Left lung (tissue), 4 donors: ENCODE measurements at regions not wholly inside any gene's neighbourhood (a gene's known extent, or its start where the extent isn't known, plus 50 kb on each side); places are given as distances from the start of the nearest gene placed in this dataset.
"Not testable (repeated sequence)": the region's sequence is repeated elsewhere in the genome, so short reads cannot be mapped to it uniquely, and the experiment has no call there.

Experiments
- ATAC-seq: fragments of 200-7000 bp; cut with Tn5 transposase; one replicate; pipeline ENCODE4 v1.9.1; 2020; ENCODE audit warnings: moderate library complexity
- DNase-seq, 4 donors: peaks; one replicate each; pipeline ENCODE4 v3.0.0-alpha.2; 2013 to 2020
- H3K27ac ChIP-seq, 2 donors: fragments of 200-600 bp; sonication (generic) in 1 of 2; one replicate each; pipeline versions ENCODE4 v1.5.0 to v1.8.0; 2020 to 2021
- H3K27me3 ChIP-seq, 2 donors: fragments of 200-600 bp; sonication (generic) in 1 of 2; one replicate each; pipeline versions ENCODE4 v1.5.0 to v1.8.0; 2020 to 2021
- H3K36me3 ChIP-seq, 2 donors: fragments of 200-600 bp; sonication (generic) in 1 of 2; one replicate each; pipeline versions ENCODE4 v1.5.0 to v1.8.0; 2020 to 2021
- H3K4me1 ChIP-seq, 2 donors: fragments of 200-600 bp; one replicate each; pipeline ENCODE4 v1.8.0; 2021
- H3K4me3 ChIP-seq, 2 donors: fragments of 200-600 bp; sonication (generic) in 1 of 2; one replicate each; pipeline versions ENCODE4 v1.5.0 to v1.8.0; 2020 to 2021; ENCODE audit warnings: mild to moderate bottlenecking in 1 of 2
- H3K9me3 ChIP-seq, 2 donors: fragments of 200-600 bp; sonication (generic) in 1 of 2; one replicate each; pipeline versions ENCODE4 v1.5.0 to v1.8.0; 2020 to 2021
- intact Hi-C, 2 donors: fragments of 100-400 bp; cut with DNase I; formaldehyde crosslinking; loops; one replicate each; pipeline versions ENCODE4 v1.11.2 to v1.14.2; 2022
- TF ChIP-seq, protein P1 (sequence below), 2 donors: fragments of 200-600 bp; sonication (generic) in 1 of 2; IDR thresholded peaks; one replicate each; pipeline versions ENCODE4 v1.5.0 to v1.8.0; 2021; ENCODE audit warnings: antibody characterized with exemption in 2 of 2
- donor health status: DM: no; HTN: yes; CAD: no.
- donor health status: DM: no; HTN: no; CAD: no.

DNA sequence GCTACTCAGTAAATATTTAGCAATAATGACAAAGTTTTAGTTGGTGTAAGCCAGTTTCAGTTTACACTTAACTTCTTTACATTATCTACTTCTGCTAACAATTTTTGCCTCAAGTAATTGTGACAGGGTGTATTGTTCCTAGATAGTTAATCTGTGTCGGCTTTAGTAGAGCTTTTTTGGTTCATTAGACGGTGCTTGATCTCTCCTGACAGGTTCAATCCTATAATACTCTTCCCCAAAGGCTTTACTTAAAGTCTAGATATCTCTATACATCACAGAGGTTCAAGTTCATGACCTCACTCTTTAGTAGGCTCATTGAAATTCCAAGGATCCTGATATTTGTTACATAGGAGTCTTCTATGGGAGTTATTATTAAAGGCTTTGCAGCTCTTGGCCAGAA lies 365.6 kb upstream of the DPPA4 start:
- intact Hi-C loops: no loop called here
- TF ChIP-seq, protein P1, sequence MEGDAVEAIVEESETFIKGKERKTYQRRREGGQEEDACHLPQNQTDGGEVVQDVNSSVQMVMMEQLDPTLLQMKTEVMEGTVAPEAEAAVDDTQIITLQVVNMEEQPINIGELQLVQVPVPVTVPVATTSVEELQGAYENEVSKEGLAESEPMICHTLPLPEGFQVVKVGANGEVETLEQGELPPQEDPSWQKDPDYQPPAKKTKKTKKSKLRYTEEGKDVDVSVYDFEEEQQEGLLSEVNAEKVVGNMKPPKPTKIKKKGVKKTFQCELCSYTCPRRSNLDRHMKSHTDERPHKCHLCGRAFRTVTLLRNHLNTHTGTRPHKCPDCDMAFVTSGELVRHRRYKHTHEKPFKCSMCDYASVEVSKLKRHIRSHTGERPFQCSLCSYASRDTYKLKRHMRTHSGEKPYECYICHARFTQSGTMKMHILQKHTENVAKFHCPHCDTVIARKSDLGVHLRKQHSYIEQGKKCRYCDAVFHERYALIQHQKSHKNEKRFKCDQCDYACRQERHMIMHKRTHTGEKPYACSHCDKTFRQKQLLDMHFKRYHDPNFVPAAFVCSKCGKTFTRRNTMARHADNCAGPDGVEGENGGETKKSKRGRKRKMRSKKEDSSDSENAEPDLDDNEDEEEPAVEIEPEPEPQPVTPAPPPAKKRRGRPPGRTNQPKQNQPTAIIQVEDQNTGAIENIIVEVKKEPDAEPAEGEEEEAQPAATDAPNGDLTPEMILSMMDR (IDR thresholded peaks at IDR 0.05): no peak
- ATAC-seq (no peak), DNase-seq (no peak)
- no peaks in the 10 kb centered on the region for H3K4me1 ChIP-seq
- peaks cover 0 to 2% of the 10 kb centered on the region in 2 donors for H3K9me3 ChIP-seq
- H3K27me3 ChIP-seq: no peaks in the 10 kb centered on the region
- H3K27ac ChIP-seq: no peak overlapping the region
- no peak overlapping the region for H3K4me3 ChIP-seq
- H3K36me3 ChIP-seq: no peaks in the 10 kb centered on the region

DNA sequence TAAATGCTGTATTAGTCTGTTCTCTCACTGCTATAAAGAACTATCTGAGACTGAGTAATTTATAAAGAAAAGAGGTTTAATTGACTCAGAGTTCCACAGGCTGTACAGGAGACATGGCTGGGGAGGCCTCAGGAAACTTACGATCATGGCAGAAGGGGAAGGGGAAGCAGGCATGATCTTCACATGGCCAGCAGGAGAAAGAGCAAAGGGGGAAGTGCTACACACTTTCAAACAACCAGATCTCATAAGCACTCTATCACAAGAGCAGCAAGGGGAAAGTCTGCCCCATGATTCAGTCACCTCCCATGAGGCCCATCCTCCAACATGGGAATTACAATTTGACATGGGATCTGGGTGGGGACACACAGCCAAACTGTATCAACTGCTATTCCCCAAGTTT lies 367.8 kb upstream of the DPPA4 start:
- ATAC-seq, H3K9me3 ChIP-seq, H3K27ac ChIP-seq, DNase-seq, intact Hi-C loops, H3K4me1 ChIP-seq, H3K4me3 ChIP-seq, H3K27me3 ChIP-seq, H3K36me3 ChIP-seq: not testable (repeated sequence)

- H3K27me3 ChIP-seq: no peaks in the 10 kb centered on the region
- DNase-seq (no peak), ATAC-seq (no peak)
- no peak overlapping the region for H3K27ac ChIP-seq
- TF ChIP-seq, protein P1 (IDR thresholded peaks at IDR 0.05): no peak
- intact Hi-C loops: no loop called here
- H3K9me3 ChIP-seq: peaks cover 0 to 6% of the 10 kb centered on the region in 2 donors
- H3K4me1 ChIP-seq: no peaks in the 10 kb centered on the region
- no peaks in the 10 kb centered on the region for H3K36me3 ChIP-seq
- no peak overlapping the region for H3K4me3 ChIP-seq
Measured at GRCh38 chr3:109707617-109708016, 370.3 kb upstream of the DPPA4 start.

GRCh38 chr3:109713288-109713687 lies 375.9 kb upstream of the DPPA4 start:
- Histone ChIP-seq H3K27ac (no peak overlapping the region), H3K9me3 (peaks cover 0 to 4% of the 10 kb centered on the region in 2 donors), H3K36me3 (no peaks in the 10 kb centered on the region), H3K4me1 (no peaks in the 10 kb centered on the region), H3K4me3 (no peak overlapping the region), H3K27me3 (no peaks in the 10 kb centered on the region)
- DNase-seq: no peak
- TF ChIP-seq, protein P1 (IDR thresholded peaks at IDR 0.05): no peak
- ATAC-seq: no peak
- intact Hi-C loops: no loop called here

GRCh38 chr3:109715707-109716106 lies 378.4 kb upstream of the DPPA4 start:
- no peak for DNase-seq
- no peaks in the 10 kb centered on the region for H3K36me3 ChIP-seq

GRCh38 chr3:109718850-109719249 lies 381.5 kb upstream of the DPPA4 start:
- no peaks in the 10 kb centered on the region for H3K9me3 ChIP-seq
- DNase-seq: no peak
- no peaks in the 10 kb centered on the region for H3K27me3 ChIP-seq
- H3K4me1 ChIP-seq: no peaks in the 10 kb centered on the region
- no peak for ATAC-seq
- H3K36me3 ChIP-seq: no peaks in the 10 kb centered on the region
- TF ChIP-seq, protein P1 (IDR thresholded peaks at IDR 0.05): no peak
- intact Hi-C loops: no loop called here
- H3K4me3 ChIP-seq: no peak overlapping the region
- H3K27ac ChIP-seq: no peak overlapping the region

More at GRCh38 chr3:109715707-109716106, 378.4 kb upstream of the DPPA4 start:
- Histone ChIP-seq H3K9me3 (no peaks in the 10 kb centered on the region), H3K4me3 (no peak overlapping the region), H3K27ac (no peak overlapping the region), H3K27me3 (no peaks in the 10 kb centered on the region), H3K4me1 (no peaks in the 10 kb centered on the region)
- TF ChIP-seq, protein P1 (IDR thresholded peaks at IDR 0.05): no peak
- ATAC-seq: no peak
- intact Hi-C loops: no loop called here
